AG04450 (cell line): ENCODE measurements at regions not wholly inside any gene's neighbourhood (a gene's known extent, or its start where the extent isn't known, plus 50 kb on each side); places are given as distances from the start of the nearest gene placed in this dataset.

ENCODE experiments used
- CTCF ChIA-PET: fragments of 300-600, 350-600 bp; formaldehyde crosslinking; extraction: SDS; loops from one replicate; lab custom pipeline; 2022; ENCODE audit warnings: antibody characterized with exemption, inconsistent platforms; lab: Charles Lee
- POLR2A ChIA-PET: fragments of 350-600 bp; formaldehyde crosslinking; extraction: SDS; loops from one replicate; lab custom pipeline; 2021; ENCODE audit warnings: antibody characterized with exemption, inconsistent platforms; lab: Yijun Ruan, JAX
- DNase-seq: peaks from one replicate; pipeline ENCODE4 v3.0.0-alpha.2; 2011; ENCODE audit warnings: low read depth, low spot score
- H3K27ac ChIP-seq: one replicate; pipeline ENCODE4 v1.5.1; 2012; ENCODE audit warnings: low read depth, low read length, control low read depth
- H3K27me3 ChIP-seq: one replicate; pipeline ENCODE4 v1.6.0; 2012; ENCODE audit warnings: low read length; ENCODE audit not compliant: control insufficient read depth, insufficient read depth
- H3K4me3 ChIP-seq: 2 replicates; pipeline ENCODE4 v1.5.1; 2011; ENCODE audit warnings: mild to moderate bottlenecking, low read depth, low read length, control low read depth
- H3K9me3 ChIP-seq: 2 replicates; pipeline ENCODE4 v1.5.1; 2012; ENCODE audit warnings: low read length; ENCODE audit not compliant: control insufficient read depth, insufficient read depth
- CTCF ChIP-seq: IDR thresholded peaks from 2 replicates; pipeline ENCODE4 v1.5.1; 2011; ENCODE audit warnings: low read depth, low read length, control low read depth, inconsistent platforms

DNA sequence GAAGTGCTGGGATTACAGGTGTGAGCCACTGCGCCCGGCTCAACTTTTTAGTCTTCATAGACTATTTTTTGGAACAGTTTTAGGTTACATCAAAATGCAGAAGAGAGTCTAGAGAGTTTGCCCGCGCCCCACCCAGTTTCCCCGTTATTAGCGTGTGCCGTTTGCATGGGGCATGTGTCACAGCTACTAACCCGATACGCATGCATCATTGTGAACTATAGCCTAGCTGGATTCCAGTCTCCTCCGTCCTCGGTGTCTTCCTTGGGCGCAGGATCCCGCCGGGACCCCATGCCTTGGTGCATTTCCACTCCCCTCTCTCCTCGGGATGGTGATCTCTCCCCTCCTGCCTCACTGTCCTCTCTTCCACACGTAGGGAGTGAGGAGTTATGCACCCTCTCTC lies 85.5 kb upstream of the ADRA2C start:
- TF ChIP-seq CTCF = no peak
- Histone ChIP-seq H3K9me3 (no peaks in the 10 kb centered on the region), H3K4me3 (no peak overlapping the region), H3K27ac (no peak overlapping the region), H3K27me3 (peaks cover 11% of the 10 kb centered on the region)
- DNase-seq = no peak
- ChIA-PET CTCF (no interaction called here), POLR2A (no interaction called here)

DNA sequence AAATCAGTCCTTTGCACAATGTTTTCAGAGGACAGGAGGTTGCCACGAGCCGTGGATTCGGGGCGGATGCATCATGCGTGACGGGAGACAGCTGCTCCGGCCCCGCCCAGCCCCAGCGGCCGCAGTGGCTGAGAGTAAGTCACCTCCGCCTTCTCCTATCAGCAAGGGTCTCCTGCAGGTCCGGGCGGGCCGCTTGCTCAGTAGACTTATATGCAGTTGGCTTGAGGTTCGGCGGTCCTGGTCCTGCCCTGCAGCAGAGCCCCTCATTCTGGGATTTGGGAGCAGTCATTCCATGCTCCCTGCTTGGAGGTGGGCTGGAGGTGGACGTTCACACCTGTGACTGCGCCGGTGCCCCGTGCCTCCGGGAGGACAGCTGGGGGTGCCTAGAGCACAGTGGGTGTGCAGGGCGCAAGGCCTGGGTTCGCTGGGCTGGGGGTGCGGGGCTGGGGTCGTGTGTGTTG lies 86.3 kb upstream of the ADRA2C start:
- ChIA-PET POLR2A (interaction anchor here (0.6 kb wide), 1 partner anchor 274 kb away, joined by 3 read pairs; no protein-coding TSS in a partner anchor), CTCF (no interaction called here)
- DNase-seq = no peak

GRCh38 chr4:3679071-3679825 lies 86.9 kb upstream of the ADRA2C start:
- no peak for TF ChIP-seq CTCF
- H3K27ac ChIP-seq = no peak overlapping the region
- no peak overlapping the region for H3K4me3 ChIP-seq
- no peaks in the 10 kb centered on the region for H3K9me3 ChIP-seq
- DNase-seq = no peak
- H3K27me3 ChIP-seq = peaks cover 12% of the 10 kb centered on the region
- POLR2A ChIA-PET = interaction anchor here (0.6 kb wide), 1 partner anchor 275 kb away, joined by 3 read pairs; no protein-coding TSS in a partner anchor
- CTCF ChIA-PET = no interaction called here

More for the DNA sequence above, 86.3 kb upstream of the ADRA2C start:
- H3K9me3 ChIP-seq = no peaks in the 10 kb centered on the region
- H3K27me3 ChIP-seq = peaks cover 8% of the 10 kb centered on the region
- H3K4me3 ChIP-seq = no peak overlapping the region
- TF ChIP-seq CTCF = no peak
- no peak overlapping the region for H3K27ac ChIP-seq

DNA sequence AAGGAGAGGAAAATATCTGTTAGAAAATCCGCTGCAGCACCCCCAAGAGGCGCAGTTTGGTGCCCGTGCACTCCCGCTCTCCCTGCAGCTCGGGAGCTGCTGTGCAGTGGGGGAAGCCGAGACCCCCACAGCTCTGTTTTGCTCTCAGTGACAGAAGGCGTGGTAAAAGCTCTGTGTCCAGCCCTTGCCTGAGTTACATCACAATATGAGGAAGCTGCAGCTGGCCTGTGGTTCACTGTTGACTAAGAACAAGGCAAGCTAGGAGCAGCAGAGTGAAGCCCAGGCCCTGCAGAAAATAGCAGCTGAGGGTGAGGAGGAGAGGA lies 88.5 kb upstream of the ADRA2C start:
- ChIA-PET POLR2A (no interaction called here), CTCF (no interaction called here)
- DNase-seq = no peak
- Histone ChIP-seq H3K27me3 (peaks cover 14% of the 10 kb centered on the region), H3K9me3 (peaks cover 3% of the 10 kb centered on the region; the same call in 1 of the 2 replicates), H3K27ac (no peak overlapping the region), H3K4me3 (no peak overlapping the region)
- no peak for TF ChIP-seq CTCF

- H3K27ac ChIP-seq = no peak overlapping the region
- ChIA-PET CTCF (no interaction called here), POLR2A (no interaction called here)
- peaks cover 3% of the 10 kb centered on the region; the same call in 1 of the 2 replicates for H3K9me3 ChIP-seq
- TF ChIP-seq CTCF = no peak
- no peak for DNase-seq
- H3K4me3 ChIP-seq = no peak overlapping the region
- peaks cover 14% of the 10 kb centered on the region for H3K27me3 ChIP-seq
Measured at GRCh38 chr4:3676907-3677747, 89.1 kb upstream of the ADRA2C start.
